Tibial nerve (tissue), 4 donors: ENCODE measurements at regions not wholly inside any gene's neighbourhood (a gene's known extent, or its start where the extent isn't known, plus 50 kb on each side); places are given as distances from the start of the nearest gene placed in this dataset.

Experiments used
- EP300 ChIP-seq, 2 donors: sonication (generic); formaldehyde crosslinking; IDR thresholded peaks; one replicate each; pipeline ENCODE4 v1.6.1; 2017; ENCODE audit warnings: antibody characterized with exemption in 2 of 2, mild to moderate bottlenecking in 1 of 2
- POLR2A ChIP-seq, 2 donors: fragments of 450-650 bp; IDR thresholded peaks; one replicate each; pipeline ENCODE4 v1.6.1; 2017; ENCODE audit warnings: antibody characterized with exemption in 2 of 2, mild to moderate bottlenecking in 2 of 2, moderate library complexity in 2 of 2
- TF ChIP-seq, protein P1 (sequence below), 5 experiments: fragments of 200-600 bp in 3 of 5; fragments of 450-650 bp in 2 of 5; sonication (generic) in 3 of 5; IDR thresholded peaks; one replicate each; pipeline ENCODE4 v1.5.1; 2016 to 2019; ENCODE audit warnings: antibody characterized with exemption in 5 of 5, mild to moderate bottlenecking in 3 of 5, moderate library complexity in 2 of 5

- TF ChIP-seq POLR2A (IDR thresholded peaks at IDR 0.05) (no peak), EP300 (IDR thresholded peaks at IDR 0.05) (no peak)
- TF ChIP-seq, protein P1, sequence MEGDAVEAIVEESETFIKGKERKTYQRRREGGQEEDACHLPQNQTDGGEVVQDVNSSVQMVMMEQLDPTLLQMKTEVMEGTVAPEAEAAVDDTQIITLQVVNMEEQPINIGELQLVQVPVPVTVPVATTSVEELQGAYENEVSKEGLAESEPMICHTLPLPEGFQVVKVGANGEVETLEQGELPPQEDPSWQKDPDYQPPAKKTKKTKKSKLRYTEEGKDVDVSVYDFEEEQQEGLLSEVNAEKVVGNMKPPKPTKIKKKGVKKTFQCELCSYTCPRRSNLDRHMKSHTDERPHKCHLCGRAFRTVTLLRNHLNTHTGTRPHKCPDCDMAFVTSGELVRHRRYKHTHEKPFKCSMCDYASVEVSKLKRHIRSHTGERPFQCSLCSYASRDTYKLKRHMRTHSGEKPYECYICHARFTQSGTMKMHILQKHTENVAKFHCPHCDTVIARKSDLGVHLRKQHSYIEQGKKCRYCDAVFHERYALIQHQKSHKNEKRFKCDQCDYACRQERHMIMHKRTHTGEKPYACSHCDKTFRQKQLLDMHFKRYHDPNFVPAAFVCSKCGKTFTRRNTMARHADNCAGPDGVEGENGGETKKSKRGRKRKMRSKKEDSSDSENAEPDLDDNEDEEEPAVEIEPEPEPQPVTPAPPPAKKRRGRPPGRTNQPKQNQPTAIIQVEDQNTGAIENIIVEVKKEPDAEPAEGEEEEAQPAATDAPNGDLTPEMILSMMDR (IDR thresholded peaks at IDR 0.05), result no peak
These were observed 147.0 kb upstream of the ZNF366 start for GRCh38 chr5:72654231-72654630.
